DND-41 (cell line): ENCODE measurements at regions not wholly inside any gene's neighbourhood (a gene's known extent, or its start where the extent isn't known, plus 50 kb on each side); places are given as distances from the start of the nearest gene placed in this dataset.

ENCODE experiments used
- EZH2 ChIP-seq: IDR thresholded peaks from 3 replicates; pipeline ENCODE4 v1.6.1; 2012; ENCODE audit warnings: borderline replicate concordance, low read depth, mild to moderate bottlenecking, moderate library complexity, low read length, inconsistent platforms; ENCODE audit not compliant: severe bottlenecking
- TF ChIP-seq, protein P1 (sequence below): IDR thresholded peaks from 2 replicates; pipeline ENCODE4 v1.5.1; 2012; ENCODE audit warnings: borderline replicate concordance, low read length, moderate library complexity, mild to moderate bottlenecking; ENCODE audit not compliant: poor library complexity, severe bottlenecking; ENCODE audit errors: extremely low read depth

DNA sequence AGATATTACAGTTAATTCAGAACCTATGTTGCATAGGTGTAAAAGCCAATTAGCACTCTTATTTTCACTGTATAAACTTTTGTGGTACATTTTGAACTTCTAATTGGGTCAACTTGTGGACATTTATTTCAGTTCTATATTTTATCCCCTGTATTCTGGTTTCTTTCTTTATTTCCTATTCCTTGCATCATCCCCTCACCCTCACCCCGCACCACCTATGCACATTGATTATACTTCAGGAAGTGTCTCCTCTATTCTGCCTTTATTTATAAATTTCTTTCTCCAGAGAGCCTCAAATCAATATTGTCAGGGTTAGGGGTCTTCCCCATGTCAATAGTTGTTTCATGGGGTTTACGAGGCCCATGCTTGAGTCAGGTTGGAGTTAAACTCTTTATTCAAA, 83.1 kb downstream of the TEX13C start:
- TF ChIP-seq, protein P1, sequence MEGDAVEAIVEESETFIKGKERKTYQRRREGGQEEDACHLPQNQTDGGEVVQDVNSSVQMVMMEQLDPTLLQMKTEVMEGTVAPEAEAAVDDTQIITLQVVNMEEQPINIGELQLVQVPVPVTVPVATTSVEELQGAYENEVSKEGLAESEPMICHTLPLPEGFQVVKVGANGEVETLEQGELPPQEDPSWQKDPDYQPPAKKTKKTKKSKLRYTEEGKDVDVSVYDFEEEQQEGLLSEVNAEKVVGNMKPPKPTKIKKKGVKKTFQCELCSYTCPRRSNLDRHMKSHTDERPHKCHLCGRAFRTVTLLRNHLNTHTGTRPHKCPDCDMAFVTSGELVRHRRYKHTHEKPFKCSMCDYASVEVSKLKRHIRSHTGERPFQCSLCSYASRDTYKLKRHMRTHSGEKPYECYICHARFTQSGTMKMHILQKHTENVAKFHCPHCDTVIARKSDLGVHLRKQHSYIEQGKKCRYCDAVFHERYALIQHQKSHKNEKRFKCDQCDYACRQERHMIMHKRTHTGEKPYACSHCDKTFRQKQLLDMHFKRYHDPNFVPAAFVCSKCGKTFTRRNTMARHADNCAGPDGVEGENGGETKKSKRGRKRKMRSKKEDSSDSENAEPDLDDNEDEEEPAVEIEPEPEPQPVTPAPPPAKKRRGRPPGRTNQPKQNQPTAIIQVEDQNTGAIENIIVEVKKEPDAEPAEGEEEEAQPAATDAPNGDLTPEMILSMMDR: no peak
- TF ChIP-seq EZH2: no peak
